NCI-H1105 (cell line): ENCODE measurements at regions not wholly inside any gene's neighbourhood (a gene's known extent, or its start where the extent isn't known, plus 50 kb on each side); places are given as distances from the start of the nearest gene placed in this dataset.
"Not testable (repeated sequence)": the region's sequence is repeated elsewhere in the genome, so short reads cannot be mapped to it uniquely, and the experiment has no call there.

Source experiments
- DNase-seq: peaks from one replicate; lab custom pipeline; 2025; lab: John Stamatoyannopoulos, UW

DNA sequence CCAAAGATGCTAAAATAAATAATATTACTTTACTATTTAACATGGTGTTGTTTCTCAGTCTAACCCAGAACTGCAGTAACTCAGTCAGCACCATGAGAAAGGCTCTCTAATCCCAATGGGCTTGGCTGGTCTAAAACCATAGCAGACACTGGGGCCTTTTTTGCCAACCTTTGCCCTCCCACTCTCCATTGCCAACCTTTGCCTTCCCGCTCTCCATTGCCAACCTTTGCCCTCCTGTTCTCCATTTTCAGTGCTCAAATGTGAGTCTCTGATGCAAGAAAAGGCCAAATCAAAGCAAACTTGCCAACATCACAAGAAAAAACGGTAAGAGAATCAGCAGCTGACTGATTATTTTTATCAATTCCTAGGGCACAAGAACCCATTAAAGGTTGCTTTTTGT lies 1681.2 kb downstream of the SLITRK5 start:
- no peak for DNase-seq

DNA sequence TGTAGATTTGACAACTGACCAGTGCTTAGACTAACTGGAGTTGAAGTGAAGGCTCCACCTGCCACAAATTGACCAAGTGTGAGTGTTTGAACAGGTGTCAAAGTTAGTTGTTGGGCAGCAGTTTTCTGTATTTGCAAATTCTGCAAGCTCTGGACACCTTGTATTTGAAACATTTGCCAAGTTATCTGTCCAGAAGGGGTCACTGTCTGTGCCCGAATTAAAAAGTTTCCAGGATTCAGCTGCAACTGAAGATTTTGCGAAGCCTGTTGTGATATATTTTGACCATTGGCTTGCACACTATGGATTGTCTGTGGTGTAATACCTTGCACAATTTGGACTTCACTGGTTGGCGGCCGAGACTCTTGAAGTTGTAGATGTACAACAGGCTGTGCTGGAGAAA lies 1690.7 kb downstream of the SLITRK5 start:
- DNase-seq = no peak

DNA sequence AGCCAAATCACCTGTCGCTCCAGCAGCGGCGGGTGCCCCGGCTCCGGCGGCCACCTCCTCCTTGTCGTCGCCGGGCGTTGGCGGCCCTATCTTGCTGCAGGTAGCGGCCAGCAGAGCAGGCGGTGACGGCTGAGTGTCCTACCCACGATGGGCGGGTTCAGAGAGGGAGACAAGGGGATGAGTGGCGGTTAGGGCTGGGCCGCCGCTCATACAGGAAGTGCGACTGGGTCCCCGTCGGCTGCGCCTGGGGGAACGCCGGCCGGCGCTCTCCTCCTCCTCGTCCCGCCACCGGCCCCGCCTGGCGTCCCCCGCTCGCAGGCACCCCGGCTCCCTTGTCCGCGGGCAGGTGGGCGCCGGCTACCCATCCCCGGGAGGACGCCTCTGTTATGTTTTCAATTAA lies 1692.0 kb downstream of the SLITRK5 start:
- DNase-seq = no peak

DNA sequence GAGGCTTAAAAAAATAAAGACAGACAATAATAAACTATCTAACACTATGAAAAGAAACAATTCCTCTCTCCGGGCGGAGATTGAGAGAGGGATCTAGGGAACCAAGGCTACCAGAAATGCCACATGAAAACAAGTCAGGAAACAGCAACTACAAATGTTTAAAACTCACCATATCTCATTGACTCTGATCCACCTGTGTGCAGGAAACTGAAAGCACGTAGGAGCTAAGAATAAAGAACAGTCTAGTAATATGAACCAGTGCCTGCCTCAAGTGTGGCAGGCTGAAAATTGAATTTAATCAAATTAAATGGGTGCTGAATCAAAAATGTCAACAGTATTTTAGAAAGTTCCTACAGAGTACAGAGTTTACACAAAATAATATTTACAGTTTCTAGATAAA lies 1701.0 kb downstream of the SLITRK5 start:
- DNase-seq = no peak

DNA sequence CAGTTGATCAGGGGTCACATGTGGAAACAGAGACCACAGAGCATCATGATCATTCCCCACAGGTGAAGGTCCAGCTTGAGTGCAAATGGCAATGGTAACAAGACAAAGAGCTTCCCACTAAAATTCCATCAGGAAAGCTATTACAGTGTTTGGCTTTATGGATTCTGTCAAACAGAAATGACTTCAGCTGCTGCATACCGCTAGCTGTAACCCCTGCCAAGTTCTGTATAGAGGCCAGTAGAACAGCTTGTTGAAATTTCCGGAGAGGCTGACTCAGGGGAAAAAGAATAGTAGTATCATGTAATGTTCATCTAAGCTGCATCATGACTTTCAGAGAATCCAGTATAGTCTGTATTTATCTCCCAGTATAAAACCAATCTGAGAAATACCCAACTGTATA lies 1704.7 kb downstream of the SLITRK5 start:
- DNase-seq = no peak

DNA sequence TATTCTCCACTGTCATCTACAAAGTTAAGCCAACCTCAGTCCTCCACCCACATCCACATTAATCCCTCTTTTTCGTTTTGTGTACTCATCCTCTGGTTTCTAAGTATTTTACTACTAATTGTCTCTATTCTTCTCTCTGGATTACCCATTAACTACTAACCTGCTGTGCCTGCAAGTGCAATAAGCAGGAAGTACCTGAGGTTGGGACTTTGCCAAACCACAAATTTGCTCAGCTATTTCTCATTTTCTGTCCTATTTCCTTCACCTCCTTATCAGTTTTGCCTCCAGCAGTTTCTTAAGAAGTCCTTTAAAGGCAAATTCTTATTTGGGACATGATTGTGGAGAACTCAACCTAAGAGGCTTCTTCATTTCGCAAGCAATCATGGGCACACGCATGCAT lies 1708.9 kb downstream of the SLITRK5 start:
- DNase-seq = no peak

DNA sequence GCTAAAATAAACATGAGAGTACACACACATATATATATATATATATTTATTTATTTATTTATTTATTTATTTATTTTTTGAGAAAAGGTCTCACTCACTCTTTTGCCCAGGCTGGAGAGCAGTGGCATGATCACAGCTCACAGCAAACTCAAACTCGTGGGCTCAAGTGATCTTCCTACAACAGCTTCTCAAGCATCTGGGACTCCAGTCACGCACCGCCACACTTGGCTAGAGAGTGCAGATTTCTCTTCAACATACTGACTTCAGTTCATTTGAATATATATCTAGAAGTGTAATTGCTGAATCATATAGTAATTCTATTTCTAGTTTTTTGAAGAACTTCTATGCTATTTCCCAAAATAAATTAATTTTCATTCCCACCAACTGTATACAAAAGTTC lies 1711.8 kb downstream of the SLITRK5 start:
- DNase-seq = no peak

DNA sequence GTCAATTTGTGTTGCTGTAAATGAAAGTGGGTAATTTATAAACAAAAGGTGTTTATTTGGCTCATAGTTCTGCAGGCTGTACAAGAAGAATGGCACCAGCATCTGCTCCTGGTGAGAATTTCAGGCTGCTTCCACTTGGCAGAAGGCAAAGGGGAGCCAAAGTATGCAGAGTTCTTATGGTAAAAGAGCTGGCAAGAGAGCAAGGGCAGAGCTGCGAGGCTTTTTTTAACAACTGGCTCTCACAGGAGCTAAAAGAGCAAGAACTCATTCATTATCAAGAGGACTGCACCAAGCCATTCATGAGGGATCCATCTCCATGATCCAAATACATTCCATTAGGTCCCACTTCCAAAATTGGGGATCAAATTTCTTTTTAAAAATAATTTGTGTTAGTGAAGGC lies 1712.7 kb downstream of the SLITRK5 start:
- no peak for DNase-seq

DNA sequence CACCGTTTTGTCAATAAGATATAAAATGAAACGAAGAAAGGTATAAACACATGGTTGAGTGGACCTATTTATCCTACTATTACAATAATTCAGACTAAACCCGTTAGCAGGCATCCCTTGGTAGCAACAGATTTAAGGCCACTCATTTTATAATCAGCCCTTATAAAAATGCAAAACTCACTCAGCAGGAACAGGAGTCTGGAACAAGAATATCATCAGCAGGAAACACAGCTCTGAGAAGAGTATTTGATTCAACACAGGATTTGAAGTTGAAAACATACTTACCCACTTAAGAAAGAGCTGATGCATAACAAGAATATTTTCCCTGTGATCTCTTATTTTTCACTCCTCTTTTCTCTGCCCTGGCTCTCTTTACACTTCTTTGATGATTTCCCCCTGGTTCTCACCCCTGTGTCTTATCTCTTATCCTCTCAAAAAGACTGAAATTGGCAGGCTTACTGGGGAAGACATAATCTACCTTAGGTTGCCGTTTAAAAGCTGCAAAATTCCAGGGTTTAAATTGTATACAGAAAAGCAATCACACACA lies 1722.7 kb downstream of the SLITRK5 start:
- no peak for DNase-seq

DNA sequence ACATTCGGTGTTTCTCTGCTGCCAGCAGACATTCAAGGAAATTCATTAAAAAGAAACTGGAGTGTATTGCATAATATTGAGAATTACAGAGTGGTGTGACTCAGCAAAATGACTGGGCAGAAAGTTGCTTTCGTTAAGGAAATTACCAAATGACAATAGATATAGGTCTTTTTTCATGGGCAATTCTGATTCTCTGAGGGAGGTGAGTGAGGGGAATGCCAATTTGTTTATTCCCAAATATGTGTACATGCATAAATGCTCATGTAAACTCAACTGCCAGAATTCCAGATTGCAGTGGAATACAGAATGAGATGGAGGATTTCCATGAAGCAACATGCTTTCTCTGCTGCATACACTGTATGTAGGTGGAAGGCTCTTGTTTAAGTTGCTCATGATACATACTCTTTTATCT lies 1730.1 kb downstream of the SLITRK5 start:
- no peak for DNase-seq

DNA sequence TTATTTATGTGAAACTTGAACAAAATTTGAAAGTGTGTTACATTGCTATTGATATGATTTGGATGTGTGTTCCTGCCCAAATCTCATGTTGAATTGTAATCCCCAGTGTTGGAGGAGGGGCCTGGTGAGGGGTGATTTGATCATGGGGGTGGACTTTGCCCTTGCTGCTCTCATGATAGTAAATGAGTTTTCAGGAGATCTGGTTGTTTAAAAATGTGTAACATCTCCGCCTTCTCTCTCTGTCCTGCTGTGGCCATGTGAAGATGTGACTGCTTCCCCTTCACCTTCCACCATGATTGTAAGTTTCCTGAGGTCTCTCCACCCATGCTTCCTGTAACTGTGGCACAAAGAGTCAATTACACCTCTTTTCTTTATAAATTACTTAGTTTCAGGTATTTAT lies 1731.0 kb downstream of the SLITRK5 start:
- no peak for DNase-seq

DNA sequence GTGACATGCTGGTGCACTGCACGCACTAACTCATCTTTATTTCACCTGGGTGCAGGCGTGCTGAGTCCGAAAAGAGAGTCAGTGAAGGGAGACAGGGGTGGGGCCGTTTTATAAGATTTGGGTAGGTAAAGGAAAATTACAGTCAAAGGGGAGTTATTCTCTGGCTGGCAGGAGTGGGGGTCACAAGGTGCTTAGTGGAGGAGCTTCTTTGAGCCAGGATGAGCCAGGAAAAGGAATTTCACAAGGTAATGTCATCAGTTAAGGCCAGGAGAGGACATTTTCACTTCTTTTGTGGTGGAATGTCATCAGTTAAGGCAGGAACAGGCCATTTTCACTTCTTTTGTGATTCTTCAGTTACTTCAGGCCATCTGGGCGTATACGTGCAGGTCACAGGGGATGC lies 1734.9 kb downstream of the SLITRK5 start:
- DNase-seq = not testable (repeated sequence)

DNA sequence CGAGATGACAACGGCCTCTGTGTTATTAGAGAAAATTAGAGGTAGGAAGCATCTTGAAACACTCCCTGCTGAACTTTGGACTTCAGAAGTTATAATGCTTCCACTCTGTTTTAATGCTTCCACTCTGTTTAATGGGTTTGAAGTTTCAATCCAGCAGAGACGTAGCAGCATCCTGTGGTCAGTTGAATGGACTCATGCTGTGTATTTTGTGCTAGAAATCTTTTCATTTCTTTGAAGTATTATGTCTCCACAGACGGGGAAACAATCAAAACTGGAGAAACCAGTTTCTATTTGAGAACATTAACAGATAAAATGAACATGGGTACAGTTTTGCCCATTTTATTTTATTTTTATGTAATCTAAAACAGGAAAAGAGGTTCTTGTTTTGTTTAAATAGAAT lies 1736.2 kb downstream of the SLITRK5 start:
- DNase-seq = no peak

DNA sequence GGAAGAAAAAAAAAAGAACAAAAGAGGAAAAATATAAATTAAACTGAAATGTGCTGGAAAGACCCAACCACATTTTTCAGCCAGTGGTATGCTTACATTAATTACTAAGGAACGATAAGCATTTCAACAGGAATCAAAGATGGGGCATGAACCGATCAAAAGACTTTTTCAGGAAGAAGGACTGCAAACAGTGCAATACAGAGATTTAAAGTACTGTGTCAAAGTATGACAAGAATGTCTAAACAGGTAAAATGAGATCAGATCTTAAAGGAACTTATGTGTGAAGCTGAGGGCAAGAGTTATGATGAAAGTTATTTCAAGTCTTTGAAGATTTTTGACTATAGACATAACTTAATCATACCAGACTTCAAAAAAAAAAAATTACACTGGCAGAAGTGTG lies 1761.8 kb downstream of the SLITRK5 start:
- DNase-seq = no peak

DNA sequence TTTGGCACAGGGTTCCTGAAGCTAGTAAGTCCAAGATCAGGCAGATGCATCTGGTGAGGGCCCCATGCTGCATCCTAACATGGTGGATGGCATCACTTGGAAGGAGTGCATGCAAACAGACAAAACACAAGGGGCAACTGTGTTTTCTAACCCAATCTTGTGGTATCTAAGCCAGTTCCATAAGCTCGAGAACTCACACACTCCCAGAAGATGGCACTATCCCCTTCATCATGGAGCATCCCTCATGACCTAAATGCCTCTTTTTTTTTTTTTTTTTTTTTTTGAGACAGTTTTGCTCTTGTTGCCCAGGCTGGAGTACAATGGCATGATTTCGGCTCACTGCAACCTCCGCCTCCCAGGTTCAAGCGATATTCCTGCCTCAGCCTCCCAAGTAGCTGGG lies 1763.5 kb downstream of the SLITRK5 start:
- DNase-seq = not testable (repeated sequence)

DNA sequence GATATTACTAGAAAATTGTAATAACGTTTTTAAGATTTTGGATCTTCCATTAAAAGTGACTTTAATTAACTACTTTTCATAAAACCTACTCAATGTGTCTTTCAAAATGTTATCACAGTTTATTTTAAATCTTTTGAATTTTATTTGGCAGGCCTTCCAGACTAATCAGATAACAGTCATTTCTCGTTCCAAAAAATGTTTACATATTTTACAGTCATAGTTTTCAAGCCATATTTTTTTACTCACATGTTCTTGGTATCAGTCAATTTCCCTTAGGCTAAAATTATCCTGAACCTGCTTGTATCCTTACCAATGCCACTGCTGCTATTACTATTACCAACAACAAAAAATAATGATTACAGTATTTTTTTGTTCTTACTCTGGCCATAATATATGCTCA lies 1783.5 kb downstream of the SLITRK5 start:
- no peak for DNase-seq

DNA sequence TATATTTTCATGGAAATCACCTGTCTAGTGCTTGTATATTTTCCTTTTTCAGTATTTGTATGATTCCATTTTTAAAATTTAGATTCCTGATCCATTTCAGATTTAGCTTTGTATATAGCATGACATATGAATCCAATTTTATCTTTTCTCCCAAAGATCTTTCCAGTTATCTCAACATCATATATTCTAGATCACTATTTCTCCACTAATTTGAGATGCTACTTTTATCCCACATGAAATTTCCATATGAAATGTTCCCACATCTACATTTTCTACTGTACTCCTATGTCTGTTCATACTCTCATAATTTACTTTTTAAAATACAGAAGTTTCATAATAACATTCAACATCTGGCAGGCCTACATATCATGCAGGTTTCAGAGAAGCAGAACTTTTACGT lies 1784.1 kb downstream of the SLITRK5 start:
- no peak for DNase-seq

DNA sequence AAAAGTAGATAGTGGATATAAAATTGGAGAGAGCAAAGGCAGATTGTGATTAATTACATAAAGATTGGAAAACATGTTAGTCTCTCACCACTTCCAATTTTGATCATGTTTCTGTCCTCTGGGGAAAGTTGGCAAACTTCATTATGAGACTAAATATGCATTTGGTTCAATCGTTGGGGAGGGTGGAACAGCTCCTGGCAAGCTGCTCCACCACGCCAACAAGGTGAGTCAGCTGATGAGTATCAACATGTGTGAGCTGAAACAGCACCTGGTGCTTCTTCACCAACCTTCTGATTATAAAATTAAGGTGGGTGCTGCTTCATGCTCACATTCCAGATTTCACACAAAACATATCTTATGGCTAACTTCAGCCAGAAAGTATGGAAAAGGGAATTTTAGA lies 1784.6 kb downstream of the SLITRK5 start:
- no peak for DNase-seq

DNA sequence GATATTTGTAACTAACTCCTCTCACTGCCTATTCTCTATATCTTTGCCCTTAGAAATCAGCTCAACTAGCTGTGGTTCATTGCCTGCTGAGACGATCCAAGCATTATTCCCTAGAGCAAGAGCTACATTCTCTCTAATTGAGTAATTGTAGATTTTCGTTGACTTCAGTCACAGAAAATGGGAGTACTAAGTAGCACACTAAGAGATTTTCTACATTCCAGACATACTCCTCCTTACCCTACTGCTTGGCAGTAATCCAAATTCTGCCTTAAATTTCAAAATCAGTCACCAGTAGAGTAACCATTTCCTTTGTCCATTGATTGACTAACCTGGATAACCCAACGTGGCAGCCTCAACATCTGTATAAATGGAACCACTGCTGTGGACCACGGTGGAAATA lies 1786.8 kb downstream of the SLITRK5 start:
- DNase-seq = no peak

DNA sequence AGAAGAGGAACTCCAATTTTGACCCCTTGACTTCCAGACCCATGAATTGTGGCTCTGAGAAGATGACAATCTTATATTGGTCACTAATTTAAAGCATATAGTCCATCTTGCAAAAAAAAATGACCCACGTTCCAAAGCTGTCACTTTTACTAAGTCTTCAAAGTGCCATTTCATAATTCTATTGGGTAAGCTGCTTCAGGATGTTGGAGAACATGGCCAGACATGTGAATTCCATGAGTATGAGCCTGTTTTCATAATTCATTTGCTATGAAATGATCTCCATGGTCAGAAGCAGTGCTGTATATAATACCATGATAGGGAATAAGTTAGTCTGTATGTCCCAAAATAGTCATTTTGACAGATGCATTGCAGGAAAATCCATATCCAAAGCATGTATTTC lies 1787.3 kb downstream of the SLITRK5 start:
- DNase-seq = no peak

DNA sequence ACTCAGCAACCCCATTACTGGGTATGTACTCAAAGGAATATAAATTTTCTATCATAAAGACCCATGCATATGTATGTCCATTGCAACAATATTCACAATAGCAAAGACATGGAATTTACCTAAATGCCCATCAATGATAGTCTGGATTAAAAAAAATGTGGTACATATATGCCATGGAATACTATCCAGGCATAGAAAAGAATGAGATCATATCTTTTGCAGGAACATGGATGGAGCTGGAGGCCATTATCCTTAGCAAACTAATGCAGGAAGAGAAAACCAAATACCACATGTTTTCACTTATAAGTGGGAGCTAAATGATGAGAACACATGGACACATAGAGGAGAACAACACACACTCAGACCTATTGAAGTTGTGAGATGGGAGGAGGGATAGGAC lies 1789.7 kb downstream of the SLITRK5 start:
- DNase-seq = not testable (repeated sequence)

DNA sequence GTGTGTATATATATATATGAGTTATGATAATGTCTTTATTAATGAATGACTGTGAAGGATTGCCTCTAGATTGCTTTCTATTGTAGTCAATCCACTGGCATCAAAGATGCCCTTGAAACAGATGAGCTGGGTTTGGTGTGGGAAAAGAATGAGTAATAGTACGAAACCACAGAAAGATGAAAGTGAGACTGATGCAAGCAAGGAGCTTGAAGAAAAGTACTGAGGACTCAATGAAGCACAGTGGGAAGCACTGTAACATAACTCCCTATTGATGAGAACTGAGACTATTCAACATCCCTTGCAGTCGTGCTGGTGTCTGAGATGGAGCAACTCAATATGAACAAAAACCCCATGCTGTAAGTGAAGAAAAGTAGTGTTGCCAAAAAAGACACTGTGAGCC lies 1794.2 kb downstream of the SLITRK5 start:
- no peak for DNase-seq

DNA sequence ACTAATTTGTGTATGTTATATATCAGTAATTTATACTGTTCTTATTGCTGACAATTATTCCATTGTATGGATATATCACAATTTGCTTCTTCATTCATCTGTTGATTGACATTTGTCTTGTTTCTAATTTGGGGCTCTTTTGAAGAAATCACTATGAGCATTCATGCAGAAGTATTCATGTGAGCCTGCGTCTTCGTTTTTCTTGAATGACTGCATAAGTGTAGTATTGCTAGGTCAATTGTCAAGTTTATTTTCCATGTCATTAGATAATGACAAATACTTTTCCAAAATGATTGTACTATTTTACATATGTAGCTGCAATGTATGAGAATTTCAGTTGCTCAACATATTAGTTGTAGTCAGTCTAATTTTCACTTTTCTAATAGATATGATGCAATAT lies 1796.9 kb downstream of the SLITRK5 start:
- no peak for DNase-seq

DNA sequence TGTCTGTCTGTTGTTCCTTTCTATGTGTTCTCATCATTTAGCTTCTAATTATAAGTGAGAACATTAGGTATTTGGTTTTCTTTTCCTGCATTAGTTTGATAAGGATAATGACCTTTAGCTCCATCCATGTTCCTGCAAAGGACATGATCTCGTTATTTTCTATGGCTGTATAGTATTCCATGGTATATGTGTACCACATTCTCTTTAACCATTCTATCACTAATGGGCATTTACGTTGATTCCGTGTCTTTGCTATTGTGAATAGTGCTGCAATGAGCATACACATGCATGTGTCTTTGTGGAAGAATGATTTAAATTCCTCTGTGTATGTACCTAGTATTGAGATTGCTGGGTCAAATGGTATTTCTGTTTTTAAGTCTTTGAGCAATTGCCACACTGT lies 1799.7 kb downstream of the SLITRK5 start:
- no peak for DNase-seq

DNA sequence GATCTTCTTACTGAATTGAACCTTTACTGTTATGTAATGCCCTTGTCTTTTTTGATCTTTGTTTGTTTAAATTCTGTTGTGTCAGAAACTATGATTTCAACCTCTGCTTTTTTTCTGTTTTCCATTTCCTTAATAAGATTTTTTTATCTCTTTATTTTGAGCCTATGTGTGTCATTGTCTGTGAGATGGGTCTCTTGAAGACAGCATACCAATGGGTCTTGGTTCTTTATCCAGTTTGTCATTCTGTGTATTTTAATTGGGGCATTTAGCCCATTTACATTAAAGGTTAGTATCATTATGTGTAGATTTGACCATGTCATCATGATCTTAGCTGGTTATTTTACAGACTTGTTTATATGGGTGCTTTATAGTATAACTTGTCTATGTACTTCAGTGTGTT lies 1803.3 kb downstream of the SLITRK5 start:
- DNase-seq = no peak
